ENCODE measurements at regions not wholly inside any gene's neighbourhood (a gene's known extent, or its start where the extent isn't known, plus 50 kb on each side); places are given as distances from the start of the nearest gene placed in this dataset.
"Not testable (repeated sequence)": the region's sequence is repeated elsewhere in the genome, so short reads cannot be mapped to it uniquely, and the experiment has no call there.

GRCh38 chr12:47488888-47489287, 216.9 kb downstream of the RPAP3 start:
- no peak for DNase-seq (ENCODE audit: low spot score)
- no peak for FAIRE-seq

- FAIRE-seq (no peak), DNase-seq (ENCODE audit: low spot score) (no peak)
These were observed 224.8 kb downstream of the RPAP3 start for GRCh38 chr12:47481041-47481440.

- DNase-seq (ENCODE audit: low spot score) (no peak), FAIRE-seq (no peak)
These were observed 227.4 kb downstream of the RPAP3 start for GRCh38 chr12:47478426-47478825.

DNA sequence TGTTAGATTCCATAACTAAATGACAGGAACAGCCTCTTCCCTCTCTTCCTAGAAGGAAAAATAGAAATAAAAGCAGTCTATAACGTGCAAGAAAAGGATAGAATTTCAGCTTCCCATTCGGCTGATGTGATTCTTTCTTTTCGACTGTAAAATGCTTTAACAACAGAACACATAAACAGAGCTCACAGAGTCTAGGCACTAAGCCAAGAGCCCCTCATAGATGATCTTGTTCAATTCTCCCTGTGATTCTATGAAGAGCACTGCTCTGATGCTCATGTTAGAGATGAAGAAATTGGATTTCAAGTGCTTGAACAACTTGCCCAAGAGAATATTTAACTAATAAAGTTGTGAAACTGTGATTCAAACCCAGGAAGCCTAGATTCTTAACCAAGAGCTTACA, 232.7 kb downstream of the RPAP3 start:
- DNase-seq (ENCODE audit: low spot score) = no peak
- FAIRE-seq = no peak

DNA sequence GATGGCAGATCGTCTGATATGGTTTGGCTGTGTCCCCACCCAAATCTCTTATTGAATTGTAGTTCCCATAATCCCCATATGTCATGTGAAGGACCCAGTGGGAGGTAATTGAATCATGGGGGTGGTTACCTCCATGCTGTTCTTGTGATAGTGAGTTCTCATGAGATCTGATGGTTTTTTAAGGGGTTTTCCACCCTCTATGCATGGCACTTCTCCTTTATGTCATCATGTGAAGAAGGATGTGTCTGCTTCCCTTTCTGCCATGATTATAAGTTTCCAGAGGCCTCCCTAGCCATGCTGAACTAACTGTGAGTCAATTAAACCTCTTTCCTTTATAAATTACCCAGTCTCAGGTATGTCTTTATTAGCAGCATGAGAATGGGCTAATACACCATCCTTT, 235.5 kb downstream of the RPAP3 start:
- DNase-seq (ENCODE audit: low spot score); FAIRE-seq: not testable (repeated sequence)

DNA sequence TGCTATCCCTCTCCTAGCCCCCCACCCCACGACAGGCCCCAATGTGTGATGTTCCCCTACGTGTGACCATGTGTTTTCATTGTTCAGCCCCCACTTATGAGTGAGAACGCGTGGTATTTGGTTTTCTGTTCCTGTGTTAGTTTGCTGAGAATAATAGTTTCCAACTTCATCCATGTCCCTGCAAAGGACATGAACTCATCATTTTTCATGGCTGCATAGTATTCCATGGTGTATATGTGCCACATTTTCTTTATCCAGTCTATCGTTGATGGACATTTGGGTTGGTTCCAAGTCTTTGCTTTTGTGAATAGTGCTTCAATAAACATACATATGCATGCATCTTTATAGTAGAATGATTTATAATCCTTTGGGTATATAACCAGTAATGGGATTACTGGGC, 241.9 kb downstream of the RPAP3 start:
- not testable (repeated sequence) for DNase-seq (ENCODE audit: low spot score); FAIRE-seq

DNA sequence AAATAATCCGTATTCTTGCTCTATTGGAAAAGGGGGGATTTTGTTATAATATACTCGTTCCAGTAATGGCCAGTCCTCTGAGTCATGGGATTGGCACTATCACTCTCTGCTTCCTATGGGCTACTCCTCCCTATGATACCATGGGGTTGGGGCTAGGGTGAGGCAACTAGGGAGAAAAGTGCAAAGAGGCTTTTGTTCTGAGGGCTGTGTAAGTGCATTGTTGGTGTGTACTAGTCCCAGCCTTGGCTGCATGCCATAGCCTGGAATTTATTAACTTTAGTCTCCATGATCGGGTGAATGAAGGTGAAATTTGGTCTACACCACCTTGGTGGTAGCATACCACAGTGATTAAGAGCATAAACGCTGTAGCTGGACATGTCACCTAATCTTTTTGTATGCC, 247.6 kb downstream of the RPAP3 start:
- DNase-seq (ENCODE audit: low spot score) (peak; percentile 58), FAIRE-seq (no peak)

DNA sequence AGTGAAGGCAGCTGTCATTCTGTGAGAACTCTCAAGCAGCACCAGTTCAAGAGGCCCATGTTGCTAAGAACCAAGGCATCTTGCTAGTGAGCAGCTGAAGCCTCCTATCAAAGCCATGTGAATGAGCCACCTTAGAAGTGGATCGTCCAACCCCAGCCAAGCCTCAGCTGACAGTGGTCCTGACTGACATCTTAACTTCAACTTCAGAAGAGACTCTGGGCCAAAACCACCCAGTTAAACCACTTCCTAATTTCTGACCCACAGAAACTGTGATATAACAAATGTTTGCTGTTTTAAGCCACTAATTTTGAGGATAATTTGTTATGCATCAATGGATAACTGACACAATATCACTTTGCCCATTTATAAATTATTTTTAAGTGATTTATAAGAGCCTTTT, 256.0 kb downstream of the RPAP3 start:
- no peak for DNase-seq (ENCODE audit: low spot score)
- FAIRE-seq = no peak

DNA sequence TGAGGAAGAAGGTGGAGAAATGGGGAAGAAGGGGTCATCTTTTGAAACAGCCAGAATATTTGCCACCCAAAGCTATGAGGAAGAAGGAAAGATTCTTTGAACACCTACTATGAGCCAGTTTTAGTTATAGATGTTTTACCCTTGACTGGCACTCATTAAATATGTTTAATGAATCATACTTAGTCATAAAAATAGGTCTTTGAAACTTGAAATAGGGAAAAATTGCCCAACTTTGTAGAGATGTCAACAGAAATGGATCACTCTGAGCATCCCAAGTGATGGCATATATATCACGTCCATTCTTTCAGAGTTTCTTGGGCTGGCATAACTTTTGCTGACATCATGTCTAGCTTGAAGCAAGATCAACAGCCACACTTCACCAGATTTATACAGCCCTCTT, 263.5 kb downstream of the RPAP3 start:
- DNase-seq (ENCODE audit: low spot score) (no peak), FAIRE-seq (no peak)

GRCh38 chr12:47441490-47441889, 264.3 kb downstream of the RPAP3 start:
- DNase-seq (ENCODE audit: low spot score) (no peak), FAIRE-seq (no peak)

DNA sequence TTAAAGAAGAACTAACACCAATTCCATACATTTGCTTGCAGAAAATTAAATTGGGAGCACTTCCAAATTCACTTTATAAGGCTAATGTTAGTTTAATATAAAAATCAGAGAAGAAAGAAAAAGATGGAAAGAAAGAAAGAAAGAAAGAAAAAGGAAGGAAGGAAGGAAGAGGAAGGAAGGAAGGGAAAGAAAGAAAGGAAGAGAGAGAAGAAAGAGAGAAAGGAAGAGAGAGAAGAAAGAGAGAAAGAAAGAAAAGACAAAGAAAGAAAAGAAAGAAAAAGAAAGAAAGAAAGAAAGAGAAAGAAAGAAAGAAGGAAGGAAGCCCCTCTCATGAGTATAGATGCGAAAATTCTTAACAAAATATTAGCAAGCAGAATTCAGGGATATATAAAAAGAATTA, 267.7 kb downstream of the RPAP3 start:
- FAIRE-seq (no peak), DNase-seq (ENCODE audit: low spot score) (no peak)

DNA sequence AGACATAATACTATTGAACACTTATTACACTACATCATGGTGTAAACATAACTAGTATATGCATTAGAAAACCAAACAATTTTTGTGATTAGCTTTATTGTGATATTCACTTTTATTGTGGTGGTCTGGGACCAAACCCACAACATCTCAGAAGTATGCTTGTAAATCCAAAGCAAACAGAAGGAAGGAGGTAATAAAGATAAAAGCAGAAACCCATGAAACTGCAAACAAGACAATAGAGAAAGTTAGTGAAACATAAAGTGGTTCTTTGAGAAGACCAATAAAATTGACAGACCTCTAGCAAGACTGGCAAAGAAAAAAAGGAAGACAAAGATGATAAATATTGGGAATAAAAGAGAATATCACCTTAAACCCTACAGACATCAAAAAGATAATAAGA, 268.3 kb downstream of the RPAP3 start:
- DNase-seq (ENCODE audit: low spot score) = no peak
- no peak for FAIRE-seq

DNA sequence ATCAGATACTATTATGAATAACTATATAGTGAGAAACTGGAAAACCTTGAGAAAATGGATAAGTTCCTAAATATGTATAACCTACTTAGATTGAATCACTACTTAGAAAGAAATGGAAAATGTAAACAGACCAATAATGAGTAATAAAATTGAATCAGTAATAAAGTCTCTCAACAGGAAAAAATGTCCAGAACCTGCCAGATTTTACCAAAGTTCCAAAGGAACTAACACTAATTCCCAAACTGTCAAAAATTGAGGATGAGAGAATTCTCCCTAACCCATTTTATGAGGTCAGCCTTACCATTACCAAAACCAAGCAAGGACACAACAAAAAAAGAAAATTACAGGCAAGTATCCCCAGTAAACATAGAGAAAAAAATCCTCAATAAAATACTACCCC, 272.0 kb downstream of the RPAP3 start:
- no peak for DNase-seq (ENCODE audit: low spot score)
- no peak for FAIRE-seq

DNA sequence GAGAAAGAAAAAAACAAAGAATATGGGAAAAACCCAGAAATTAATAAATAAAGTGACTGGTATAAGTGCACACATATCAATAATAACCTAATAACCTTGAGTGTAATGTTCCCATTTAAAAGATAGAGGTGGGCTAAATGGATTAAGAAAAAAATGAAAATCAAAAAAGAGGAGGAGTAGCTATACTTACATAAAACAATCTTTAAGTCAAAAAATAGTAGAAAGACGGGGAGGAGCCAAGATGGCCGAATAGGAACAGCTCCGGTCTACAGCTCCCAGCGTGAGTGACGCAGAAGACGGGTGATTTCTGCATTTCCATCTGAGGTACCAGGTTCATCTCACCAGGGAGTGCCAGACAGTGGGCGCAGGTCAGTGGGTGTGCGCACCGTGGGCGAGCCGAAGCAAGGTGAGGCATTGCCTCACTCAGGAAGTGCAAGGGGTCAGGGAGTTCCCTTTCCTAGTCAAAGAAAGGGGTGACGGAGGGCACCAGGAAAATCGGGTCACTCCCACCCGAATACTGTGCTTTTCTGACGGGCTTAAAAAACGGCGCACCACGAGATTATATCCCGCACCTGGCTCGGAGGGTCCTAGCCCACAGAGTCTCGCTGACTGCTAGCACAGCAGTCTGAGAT, 279.0 kb downstream of the RPAP3 start:
- not testable (repeated sequence) for FAIRE-seq; DNase-seq (ENCODE audit: low spot score)

DNA sequence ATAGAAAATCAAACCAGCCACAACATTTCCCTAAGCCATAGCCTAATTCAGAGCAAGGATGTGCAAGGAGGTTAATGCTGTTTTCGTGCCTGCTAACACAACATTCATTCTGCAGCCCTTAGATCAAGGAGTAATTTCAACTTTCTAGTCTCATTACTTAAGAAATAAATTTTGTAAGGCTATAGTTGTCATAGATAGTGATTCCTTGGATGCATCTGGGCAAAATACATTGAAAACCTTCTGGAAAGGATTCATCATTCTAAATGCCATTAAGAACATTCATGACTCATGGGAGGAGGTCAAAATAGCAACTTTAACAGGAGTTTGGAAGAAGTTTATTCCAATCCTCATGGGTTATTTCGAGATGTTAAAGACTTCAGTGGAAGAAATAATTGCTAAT, 283.2 kb downstream of the RPAP3 start:
- no peak for FAIRE-seq
- DNase-seq (ENCODE audit: low spot score) = no peak

DNA sequence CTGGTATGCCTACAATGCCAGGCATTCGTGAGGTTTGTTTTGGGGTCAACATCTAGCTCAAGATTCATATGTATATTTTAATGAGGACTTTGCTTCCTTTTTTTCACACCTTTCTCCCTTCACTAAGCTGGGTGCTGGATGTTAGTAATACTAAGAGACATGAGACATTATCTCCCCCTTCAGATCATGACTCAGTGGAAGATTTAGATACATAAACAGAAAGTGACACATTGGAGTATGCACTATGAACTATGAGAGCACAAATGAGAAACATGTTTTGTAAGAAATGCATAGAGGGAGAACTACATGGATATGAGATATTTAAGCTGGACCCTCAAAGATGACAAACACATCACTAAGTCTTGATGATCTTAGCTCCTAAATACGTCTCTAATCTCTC, 286.3 kb downstream of the RPAP3 start:
- DNase-seq (ENCODE audit: low spot score) = no peak
- FAIRE-seq = no peak

- DNase-seq (ENCODE audit: low spot score) (no peak), FAIRE-seq (no peak)
These were observed 287.9 kb downstream of the RPAP3 start for GRCh38 chr12:47417955-47418354.

DNA sequence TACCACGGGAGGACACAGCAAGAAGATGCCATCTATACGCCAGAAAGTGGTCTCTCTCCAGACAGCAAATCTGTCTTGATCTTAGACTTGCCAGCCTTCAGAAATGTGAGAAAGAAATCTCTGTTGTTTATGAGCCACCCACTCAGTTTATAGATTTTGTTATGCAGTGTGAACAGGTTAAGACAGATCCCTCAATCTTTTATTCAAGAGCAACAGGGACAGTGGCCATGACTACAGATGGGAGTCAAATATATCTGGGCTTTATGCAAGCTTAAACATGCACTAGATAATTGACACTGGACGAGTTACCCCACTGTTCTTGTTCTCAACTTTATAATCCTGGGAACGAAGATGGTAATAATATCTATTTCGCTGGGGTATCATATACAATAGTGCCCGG, 288.7 kb downstream of the RPAP3 start:
- FAIRE-seq = no peak
- DNase-seq (ENCODE audit: low spot score) = no peak

DNA sequence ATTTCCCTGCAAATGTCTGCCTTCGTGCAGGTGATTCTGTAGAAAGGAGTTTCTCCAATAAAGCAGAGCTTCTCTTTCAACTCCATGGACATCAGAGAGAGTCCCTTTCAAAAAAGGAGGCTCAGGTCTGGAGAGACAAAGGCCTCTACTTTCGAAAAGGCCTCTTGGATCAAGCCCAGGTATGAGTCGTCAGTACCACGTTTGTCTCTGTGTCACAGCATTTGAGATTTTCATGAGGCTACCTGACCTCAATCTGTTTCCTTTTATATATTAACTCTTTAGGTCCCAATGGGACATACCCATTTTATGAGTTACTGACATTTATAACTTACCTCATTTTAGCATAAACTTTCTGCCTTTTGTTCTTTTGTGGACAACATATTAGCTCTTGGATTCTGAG, 290.8 kb downstream of the RPAP3 start:
- DNase-seq (ENCODE audit: low spot score) (no peak), FAIRE-seq (no peak)

DNA sequence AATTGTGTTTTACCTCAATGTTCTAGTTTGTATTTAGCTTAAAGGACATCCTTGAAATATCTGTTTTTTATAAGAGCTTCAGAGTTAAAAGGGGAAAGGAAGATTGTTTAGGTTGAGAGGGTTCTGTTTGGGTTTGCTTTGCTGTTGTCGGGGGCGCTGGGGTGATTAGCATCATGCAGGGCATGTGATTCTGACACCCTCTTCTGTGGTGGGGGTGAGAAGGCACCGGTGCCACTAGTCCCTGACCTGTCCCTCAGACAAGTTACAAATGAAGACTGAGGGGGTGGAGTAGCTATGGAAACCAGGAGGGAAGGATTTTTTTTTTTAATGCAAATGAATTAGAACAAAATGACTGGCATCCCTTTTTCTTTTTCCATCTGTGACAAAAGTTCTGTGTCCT, 291.3 kb downstream of the RPAP3 start:
- DNase-seq (ENCODE audit: low spot score) (no peak), FAIRE-seq (no peak)

- FAIRE-seq = no peak
These were observed 292.0 kb downstream of the RPAP3 start for GRCh38 chr12:47413806-47414205.

DNA sequence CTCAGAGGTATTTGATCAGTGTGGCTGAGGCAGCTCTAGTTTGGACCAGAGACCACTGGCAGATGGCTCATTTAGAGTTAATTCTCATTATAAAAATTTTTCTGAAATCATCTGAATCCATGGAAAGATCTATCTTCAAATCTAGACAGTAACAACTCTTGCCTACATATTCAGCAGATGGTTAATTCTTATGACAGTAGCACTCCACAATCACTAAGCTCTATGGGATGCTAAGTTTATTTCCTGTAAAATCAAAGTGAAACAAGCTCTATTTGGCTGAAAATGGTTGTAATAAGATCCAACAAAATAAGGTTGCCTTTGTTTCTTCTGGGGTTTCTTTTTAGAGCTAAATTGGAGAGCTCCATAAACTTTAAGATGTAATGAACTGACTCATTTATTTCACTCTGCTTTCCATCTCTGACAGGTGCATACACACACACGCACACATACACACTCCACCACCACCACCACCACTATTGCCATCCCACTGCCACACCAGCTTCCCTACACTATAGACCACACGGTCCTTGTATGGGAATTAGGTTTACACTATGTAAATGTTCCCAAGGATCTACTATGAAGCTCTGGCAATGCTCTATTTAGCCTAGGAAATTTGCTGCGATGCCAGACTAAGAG, 293.1 kb downstream of the RPAP3 start:
- DNase-seq (ENCODE audit: low spot score) (no peak), FAIRE-seq (no peak)

More at GRCh38 chr12:47413806-47414205, 292.0 kb downstream of the RPAP3 start:
- no peak for DNase-seq (ENCODE audit: low spot score)

DNA sequence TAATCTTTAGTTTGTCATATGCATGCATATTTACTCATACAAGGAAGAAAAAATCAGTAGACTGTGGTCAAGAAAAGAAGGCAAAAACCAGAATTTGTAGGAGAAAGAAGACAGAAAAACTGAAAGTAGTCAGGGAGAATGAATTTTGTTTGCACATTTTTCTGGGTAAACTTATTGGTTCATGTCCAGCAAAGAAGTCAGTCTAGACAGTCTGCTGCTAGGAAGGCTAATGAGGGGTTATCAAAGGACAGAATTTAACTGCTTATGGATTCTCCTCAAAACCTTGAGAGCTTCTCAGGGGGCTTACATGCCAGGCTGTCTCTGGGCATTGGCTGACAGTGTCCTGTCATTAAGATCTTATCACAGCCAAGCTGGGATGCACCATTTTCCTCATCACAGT, 293.9 kb downstream of the RPAP3 start:
- no peak for FAIRE-seq
- no peak for DNase-seq (ENCODE audit: low spot score)
